HG02571 (cell line): ENCODE measurements at regions not wholly inside any gene's neighbourhood (a gene's known extent, or its start where the extent isn't known, plus 50 kb on each side); places are given as distances from the start of the nearest gene placed in this dataset.

ENCODE experiments used
- ATAC-seq: cut with Tn5 transposase; IDR thresholded peaks from one replicate; pipeline ENCODE4 v1.9.1; 2021; ENCODE audit warnings: mild to moderate bottlenecking, moderate library complexity; ENCODE audit not compliant: unreplicated experiment

GRCh38 chr7:36002900-36003299, 150.2 kb upstream of the EEPD1 start:
- ATAC-seq = no peak

DNA sequence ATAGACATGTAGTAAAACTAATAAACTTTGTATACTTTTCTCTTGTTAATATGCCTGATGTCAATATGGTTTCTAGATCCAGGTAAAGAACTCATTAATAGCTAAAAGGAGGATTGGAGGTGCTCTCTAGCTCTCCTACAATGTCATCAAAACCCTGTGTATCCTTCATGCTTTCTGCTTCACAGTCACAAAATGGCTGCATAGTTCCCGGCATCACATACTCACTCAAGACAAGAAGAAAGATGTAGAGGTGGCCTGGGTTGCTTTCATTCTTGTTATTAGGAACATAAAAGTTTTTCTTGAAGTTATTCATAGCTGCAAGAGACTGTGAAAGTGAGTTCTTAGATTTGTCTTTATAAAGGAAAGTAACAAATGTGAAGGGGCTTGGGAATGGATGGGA, 149.7 kb upstream of the EEPD1 start:
- no peak for ATAC-seq

DNA sequence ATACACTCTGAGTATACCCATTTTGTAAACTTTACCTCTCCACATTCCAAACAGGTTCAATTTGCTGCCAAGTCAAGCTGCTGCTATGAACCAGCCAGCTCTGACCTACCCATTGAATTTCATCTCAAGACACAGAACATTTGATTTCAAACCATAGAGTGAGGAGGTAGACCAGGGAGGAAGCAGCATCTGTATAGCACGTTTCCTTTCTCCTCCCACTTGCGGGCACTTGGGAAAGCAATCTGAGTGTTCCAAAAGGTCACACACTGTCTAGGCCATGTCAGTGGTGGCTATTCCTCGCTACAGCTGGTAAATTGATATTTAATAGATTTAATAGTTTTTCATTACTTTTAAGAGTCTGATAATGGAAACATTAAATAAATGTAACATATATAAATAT, 147.8 kb upstream of the EEPD1 start:
- no peak for ATAC-seq

- no peak for ATAC-seq
Measured at GRCh38 chr7:36005876-36006275, 147.2 kb upstream of the EEPD1 start.

DNA sequence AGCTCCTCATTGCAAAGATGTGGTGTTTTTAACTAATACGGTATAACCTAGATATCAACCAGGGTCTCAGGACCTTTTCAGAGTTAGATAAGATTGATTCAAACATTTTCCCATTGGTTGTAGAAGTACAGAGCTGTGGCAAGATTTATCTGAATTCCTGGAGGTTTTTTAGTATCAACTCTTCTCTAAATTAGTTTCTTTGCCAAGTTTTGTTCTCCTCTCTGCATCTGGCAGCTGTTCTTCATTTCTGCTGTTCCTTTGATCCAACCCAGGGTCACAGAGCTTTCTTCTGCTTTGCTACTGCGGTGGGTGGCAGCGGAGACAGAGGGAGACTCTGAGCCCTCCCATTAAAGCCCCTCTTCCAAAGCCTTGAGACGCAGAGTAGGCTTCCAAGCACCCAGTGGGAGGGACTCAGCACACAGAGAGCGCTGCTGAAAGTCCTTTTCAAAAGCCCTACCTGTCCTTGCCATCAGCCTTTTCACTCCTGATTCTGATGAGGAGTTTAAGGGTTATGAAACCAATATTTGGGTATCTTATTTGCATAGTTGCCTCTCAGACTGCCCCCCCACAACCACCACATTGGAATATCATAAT, 146.3 kb upstream of the EEPD1 start:
- no peak for ATAC-seq

DNA sequence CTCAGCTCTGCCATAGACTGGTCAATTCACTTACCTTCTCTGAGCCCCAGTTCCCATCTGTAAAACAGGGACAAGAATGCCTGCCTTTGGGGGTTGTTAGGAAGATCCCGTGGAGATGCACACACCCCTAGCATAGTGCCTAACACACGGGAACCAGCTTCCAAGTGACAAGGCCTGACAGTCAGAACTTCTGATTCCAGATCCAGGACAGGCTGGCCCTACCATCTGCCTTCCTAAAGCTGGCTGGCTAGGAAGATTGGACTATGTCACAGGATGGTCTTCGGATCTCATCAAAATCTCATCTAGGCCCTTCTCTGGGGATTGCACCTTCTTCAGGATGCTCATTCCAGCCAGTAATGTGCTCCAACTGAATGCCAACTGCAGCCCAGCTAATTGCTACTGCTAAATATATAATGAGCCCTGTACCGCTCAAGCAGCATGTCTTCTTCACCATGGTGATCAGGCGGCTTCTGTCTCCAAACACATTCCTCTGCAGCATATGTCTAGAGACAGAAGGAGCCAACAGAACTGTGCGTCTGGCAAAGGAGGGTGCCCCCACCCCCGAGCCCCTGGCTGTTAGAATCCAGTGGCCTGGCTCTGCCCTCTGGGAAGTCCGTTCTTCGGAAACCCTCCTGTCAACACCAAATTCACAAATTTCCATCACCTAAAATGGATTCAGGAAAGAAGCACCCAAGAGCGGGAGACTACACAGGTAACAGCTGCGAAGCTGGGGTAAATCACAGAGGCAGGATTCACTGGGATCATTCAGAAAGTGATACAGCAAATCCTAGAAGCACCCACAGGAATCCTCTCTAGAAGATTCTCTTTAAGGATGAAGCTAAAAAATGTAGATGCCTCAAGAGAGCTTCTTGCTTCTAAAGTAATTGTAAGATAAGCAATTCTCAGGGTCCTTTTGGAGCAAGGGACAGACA, 142.1 kb upstream of the EEPD1 start:
- no peak for ATAC-seq

DNA sequence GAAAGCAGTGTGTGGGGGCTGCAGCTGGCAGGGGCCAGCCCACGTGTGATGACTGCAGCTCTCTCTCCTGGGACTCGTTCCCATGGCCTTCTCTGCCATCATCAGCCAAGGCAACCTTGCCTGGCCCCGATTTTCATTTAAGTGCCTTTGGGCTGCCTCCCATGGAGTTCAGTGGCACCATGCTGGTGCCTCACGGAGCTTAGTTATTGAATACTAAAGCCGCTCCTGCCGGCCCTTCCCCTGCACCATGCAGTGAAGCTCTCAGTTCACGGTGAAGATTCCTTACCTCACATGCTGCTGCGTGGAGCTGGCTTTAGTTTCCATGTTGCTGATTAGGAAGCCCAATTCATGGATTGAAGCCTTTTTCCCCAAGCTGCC, 141.5 kb upstream of the EEPD1 start:
- no peak for ATAC-seq

GRCh38 chr7:36013246-36014014, 139.6 kb upstream of the EEPD1 start:
- no peak for ATAC-seq

DNA sequence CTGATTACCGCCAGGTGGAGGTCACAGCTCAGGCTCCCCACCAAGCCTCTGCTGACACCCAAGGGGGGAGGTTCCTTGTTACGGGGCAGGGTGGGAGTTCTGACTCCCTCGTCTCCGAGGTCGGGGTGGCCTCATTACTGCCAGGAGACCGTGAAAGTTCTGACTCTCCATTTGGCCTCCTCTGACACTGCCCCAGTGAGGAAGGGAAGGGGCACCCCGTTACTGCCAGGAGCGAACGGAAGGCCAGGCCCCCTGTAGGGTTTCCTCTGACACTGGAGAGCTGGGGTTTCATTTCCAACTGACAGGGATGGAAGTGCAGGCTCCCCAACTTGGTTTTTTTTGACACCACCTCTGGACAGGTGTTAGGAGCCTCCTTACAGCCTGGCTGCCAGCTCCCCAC, 138.1 kb upstream of the EEPD1 start:
- no peak for ATAC-seq

- ATAC-seq = no peak
Measured at GRCh38 chr7:36015733-36016132, 137.3 kb upstream of the EEPD1 start.

DNA sequence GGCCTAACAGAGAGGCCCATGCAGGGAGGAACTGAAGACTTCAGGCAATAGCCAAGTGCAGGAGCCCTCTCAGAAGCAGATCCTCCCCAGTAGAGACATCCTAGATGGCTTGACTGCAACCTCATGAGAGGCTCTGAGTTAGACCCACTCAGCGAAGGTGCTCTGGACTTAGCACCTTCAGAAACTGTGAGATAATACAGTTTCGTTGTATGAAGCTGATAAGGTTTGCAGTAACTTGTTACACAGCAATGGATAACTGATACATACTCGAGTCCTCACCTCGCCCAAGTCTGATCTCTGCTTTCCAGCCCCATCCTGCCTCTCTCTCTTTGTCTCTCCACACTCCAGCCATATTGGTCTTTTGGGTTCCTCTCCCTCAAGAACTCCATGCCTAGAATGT, 136.4 kb upstream of the EEPD1 start:
- ATAC-seq = no peak

- ATAC-seq = no peak
Measured at GRCh38 chr7:36017111-36017510, 135.9 kb upstream of the EEPD1 start.

GRCh38 chr7:36018816-36019484, 134.1 kb upstream of the EEPD1 start:
- no peak for ATAC-seq

DNA sequence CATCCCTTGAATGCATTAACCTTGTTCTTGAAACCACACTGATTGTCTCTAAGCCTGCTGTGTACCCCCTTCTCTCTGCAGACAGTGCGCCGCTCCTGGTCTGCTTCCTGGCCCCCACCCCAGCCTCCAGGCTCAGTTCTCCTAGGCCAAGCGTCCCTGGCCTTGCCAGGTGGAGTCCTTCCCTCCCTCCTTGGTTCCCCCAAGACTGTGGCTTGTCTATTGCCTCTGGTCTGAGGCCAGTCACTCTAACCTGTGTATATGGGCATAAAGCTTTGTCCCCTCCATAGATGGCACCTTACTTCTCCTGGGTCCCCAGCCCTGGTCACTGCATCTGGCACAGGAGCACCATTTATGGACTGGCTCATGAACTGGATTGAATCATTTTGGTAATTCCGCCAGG, 133.5 kb upstream of the EEPD1 start:
- ATAC-seq = no peak

GRCh38 chr7:36019980-36020379, 133.1 kb upstream of the EEPD1 start:
- ATAC-seq = no peak

- no peak for ATAC-seq
Measured at GRCh38 chr7:36021367-36021766, 131.7 kb upstream of the EEPD1 start.

GRCh38 chr7:36021917-36022550, 131.0 kb upstream of the EEPD1 start:
- no peak for ATAC-seq

DNA sequence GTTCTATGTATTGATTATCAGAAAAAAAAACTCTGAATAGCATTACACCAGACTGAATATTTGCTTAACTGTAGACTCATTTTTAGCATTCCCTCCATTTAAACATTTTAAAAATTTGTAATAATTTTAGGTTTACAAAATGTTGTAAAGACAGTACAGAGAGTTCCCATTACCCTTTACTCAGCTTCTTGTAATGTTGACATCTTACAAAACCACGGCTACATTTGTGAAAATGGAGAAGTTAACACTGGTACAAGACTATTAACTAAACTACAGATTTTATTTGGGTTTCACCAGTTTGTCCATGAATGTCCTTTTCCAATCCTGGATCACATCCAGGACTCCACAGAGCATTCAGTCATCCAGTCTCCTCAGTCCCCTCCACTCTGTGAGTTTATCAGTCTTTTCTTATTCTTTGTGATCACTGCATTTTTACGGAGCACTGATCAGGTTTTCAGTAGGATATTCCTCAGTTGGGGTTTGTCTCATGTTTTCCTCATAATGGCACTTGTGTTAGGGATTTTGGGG, 130.0 kb upstream of the EEPD1 start:
- no peak for ATAC-seq

GRCh38 chr7:36025190-36025589, 127.9 kb upstream of the EEPD1 start:
- ATAC-seq = no peak

- ATAC-seq = no peak
Measured at GRCh38 chr7:36029311-36029710, 123.7 kb upstream of the EEPD1 start.
